Thyroid gland (tissue), 4 donors: ENCODE measurements at regions not wholly inside any gene's neighbourhood (a gene's known extent, or its start where the extent isn't known, plus 50 kb on each side); places are given as distances from the start of the nearest gene placed in this dataset.

Experiments used
- DNase-seq, 2 donors: peaks; one replicate each; pipeline ENCODE4 v3.0.0-alpha.2; 2019
- H3K27ac ChIP-seq, 3 donors: fragments of 200-600 bp; sonication (generic); 1 replicate in 2 of 3; 2 replicates in 1 of 3; pipeline ENCODE4 v1.5.1; 2016 to 2019; ENCODE audit warnings: mild to moderate bottlenecking in 1 of 3, moderate library complexity in 1 of 3
- H3K27me3 ChIP-seq: fragments of 200-600 bp; sonication (generic); one replicate; pipeline ENCODE4 v1.5.1; 2019
- H3K36me3 ChIP-seq, 2 donors: fragments of 200-600 bp; sonication (generic); one replicate each; pipeline ENCODE4 v1.5.1; 2016 to 2019
- H3K4me1 ChIP-seq, 2 donors: fragments of 200-600 bp; sonication (generic); one replicate each; pipeline ENCODE4 v1.5.1; 2017 to 2019
- H3K4me3 ChIP-seq, 3 donors: fragments of 200-600 bp; sonication (generic); replicated peaks in 1 of 3; 1 replicate in 2 of 3; 2 replicates in 1 of 3; pipeline ENCODE4 v1.5.1; 2016; ENCODE audit warnings: mild to moderate bottlenecking in 1 of 3
- H3K9me3 ChIP-seq: fragments of 200-600 bp; sonication (generic); one replicate; pipeline ENCODE4 v1.5.1; 2017
- POLR2A ChIP-seq, 2 donors: fragments of 450-650 bp; IDR thresholded peaks; one replicate each; pipeline ENCODE4 v1.6.1; 2017; ENCODE audit warnings: antibody characterized with exemption in 2 of 2, mild to moderate bottlenecking in 2 of 2, moderate library complexity in 1 of 2
- WGBS, 2 donors: methylation state at CpG; one replicate each; pipeline ENCODE4 v1.1.5; 2017; 5-methylcytosine and 5-hydroxymethylcytosine counted together
- intact Hi-C: fragments of 100-400 bp; cut with DNase I; formaldehyde crosslinking; loops from one replicate; pipeline ENCODE4 v1.15.1; 2023
- TF ChIP-seq, protein P1 (sequence below), 6 experiments: fragments of 200-600 bp in 3 of 6; fragments of 450-650 bp in 3 of 6; sonication (generic) in 3 of 6; IDR thresholded peaks; one replicate each; pipeline ENCODE4 v1.5.1; 2016 to 2019; ENCODE audit warnings: antibody characterized with exemption in 6 of 6, mild to moderate bottlenecking in 2 of 6, inconsistent platforms in 1 of 6, moderate library complexity in 1 of 6

DNA sequence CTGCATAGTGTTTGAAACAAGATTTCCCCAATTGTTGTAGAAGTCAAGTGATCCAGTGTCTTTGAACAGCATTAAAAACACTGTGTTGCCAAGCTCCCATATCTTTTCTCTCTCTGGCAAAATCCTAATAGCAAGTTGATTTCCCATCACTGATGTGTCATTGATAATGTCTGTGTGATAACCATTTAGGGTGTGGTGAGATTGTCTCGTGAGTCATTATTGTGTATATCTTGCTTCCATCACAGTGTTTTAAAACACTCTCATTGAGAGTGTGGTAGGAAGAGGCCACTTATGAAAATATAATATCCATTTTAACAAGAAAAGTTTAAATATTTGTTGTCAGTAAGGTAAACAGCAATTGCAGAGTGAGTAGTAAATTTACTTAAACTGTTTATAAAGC, 74.7 kb downstream of the PRORP start:
- intact Hi-C loops = no loop called here
- WGBS, 2 donors = 54 to 79% methylated on average over 1 of the region's 1 CpG

DNA sequence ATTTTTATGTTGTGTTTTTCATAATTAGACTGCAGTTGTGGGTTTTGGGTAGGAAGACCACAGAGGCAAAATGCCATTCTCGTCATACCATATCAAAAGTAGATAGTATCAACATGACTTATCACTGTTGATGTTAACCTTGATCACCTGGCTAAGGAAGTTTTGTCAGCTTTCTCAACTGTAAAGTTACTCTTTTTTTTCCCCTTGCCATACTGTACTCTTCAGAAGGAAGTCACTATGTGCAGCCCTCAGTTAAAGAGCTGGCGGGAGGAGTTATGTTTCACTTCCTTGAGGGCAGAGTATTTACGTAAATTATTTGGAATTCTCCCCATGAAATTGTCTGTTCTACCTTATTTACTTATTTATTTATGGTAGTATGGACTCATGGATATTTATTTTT, 78.7 kb downstream of the PRORP start:
- Histone ChIP-seq H3K27me3 (no peaks in the 10 kb centered on the region), H3K36me3 (no peaks in the 10 kb centered on the region), H3K27ac (no peak overlapping the region), H3K9me3 (no peaks in the 10 kb centered on the region), H3K4me1 (peaks cover 16 to 22% of the 10 kb centered on the region in 2 donors), H3K4me3 (no peak overlapping the region)
- TF ChIP-seq, protein P1, sequence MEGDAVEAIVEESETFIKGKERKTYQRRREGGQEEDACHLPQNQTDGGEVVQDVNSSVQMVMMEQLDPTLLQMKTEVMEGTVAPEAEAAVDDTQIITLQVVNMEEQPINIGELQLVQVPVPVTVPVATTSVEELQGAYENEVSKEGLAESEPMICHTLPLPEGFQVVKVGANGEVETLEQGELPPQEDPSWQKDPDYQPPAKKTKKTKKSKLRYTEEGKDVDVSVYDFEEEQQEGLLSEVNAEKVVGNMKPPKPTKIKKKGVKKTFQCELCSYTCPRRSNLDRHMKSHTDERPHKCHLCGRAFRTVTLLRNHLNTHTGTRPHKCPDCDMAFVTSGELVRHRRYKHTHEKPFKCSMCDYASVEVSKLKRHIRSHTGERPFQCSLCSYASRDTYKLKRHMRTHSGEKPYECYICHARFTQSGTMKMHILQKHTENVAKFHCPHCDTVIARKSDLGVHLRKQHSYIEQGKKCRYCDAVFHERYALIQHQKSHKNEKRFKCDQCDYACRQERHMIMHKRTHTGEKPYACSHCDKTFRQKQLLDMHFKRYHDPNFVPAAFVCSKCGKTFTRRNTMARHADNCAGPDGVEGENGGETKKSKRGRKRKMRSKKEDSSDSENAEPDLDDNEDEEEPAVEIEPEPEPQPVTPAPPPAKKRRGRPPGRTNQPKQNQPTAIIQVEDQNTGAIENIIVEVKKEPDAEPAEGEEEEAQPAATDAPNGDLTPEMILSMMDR (IDR thresholded peaks at IDR 0.05) = no peak
- no peak for TF ChIP-seq POLR2A (IDR thresholded peaks at IDR 0.05)
- intact Hi-C loops = no loop called here
- no peak for DNase-seq
- WGBS, 2 donors = 87 to 94% methylated on average over 3 of the region's 3 CpGs

More for the DNA sequence above, 74.7 kb downstream of the PRORP start:
- Histone ChIP-seq H3K27ac (no peak overlapping the region), H3K4me3 (no peak overlapping the region), H3K27me3 (no peaks in the 10 kb centered on the region), H3K36me3 (no peaks in the 10 kb centered on the region), H3K4me1 (peaks cover 0 to 14% of the 10 kb centered on the region in 2 donors), H3K9me3 (no peaks in the 10 kb centered on the region)
- TF ChIP-seq, protein P1 (IDR thresholded peaks at IDR 0.05) = no peak
- no peak for TF ChIP-seq POLR2A (IDR thresholded peaks at IDR 0.05)
- no peak for DNase-seq

DNA sequence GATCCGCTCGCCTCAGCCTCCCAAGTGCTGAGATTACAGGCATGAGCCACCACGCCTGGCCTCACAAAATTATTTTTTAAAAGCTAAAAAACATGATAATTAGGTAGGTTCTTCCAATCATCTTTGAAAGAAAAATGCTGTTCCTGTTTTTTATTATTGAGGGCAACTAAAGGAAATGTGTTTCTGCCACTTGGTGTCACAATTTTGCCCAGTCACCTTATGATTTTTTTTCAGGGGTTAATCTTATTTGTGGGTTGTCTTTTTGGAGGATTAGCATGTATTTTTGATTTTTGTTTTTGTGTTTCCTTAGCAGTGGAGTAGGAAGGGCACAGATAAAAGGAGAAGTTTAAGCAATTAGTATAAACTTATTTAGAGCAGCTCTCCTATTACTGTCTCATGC, 79.8 kb downstream of the PRORP start:
- H3K4me3 ChIP-seq = no peak overlapping the region
- H3K36me3 ChIP-seq = no peaks in the 10 kb centered on the region
- DNase-seq = no peak
- no peaks in the 10 kb centered on the region for H3K27me3 ChIP-seq
- H3K27ac ChIP-seq = no peak overlapping the region
- 98 to 100% methylated on average over 3 of the region's 3 CpGs for WGBS, 2 donors
- H3K9me3 ChIP-seq = no peaks in the 10 kb centered on the region
- intact Hi-C loops = no loop called here
- TF ChIP-seq, protein P1 (IDR thresholded peaks at IDR 0.05) = no peak
- no peak for TF ChIP-seq POLR2A (IDR thresholded peaks at IDR 0.05)
- peaks cover 13 to 16% of the 10 kb centered on the region in 2 donors for H3K4me1 ChIP-seq

DNA sequence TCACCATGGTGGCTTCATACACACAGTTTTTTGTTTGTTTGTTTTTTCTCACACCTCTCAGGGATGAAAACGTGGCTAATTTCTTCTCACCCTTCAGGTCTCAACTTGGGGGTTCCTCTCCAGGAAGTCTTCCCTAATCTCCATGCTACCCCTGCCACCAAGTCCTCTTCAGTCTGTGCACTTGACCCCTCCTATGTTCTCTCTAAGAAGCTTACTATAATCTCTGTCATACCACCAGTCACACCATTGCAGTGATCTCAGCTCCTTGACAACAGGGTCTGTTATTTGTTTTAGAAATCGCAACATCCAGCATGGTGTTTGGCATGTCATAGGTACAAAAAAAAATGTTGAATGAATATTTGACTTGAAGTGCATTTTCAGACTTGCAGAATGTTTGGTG, 83.4 kb downstream of the PRORP start:
- 85 to 87% methylated on average over 2 of the region's 2 CpGs for WGBS, 2 donors
- H3K9me3 ChIP-seq = no peaks in the 10 kb centered on the region
- H3K4me1 ChIP-seq = peaks cover 13 to 16% of the 10 kb centered on the region in 2 donors
- H3K36me3 ChIP-seq = no peaks in the 10 kb centered on the region
- intact Hi-C loops = no loop called here
- H3K27ac ChIP-seq = no peak overlapping the region
- TF ChIP-seq, protein P1 (IDR thresholded peaks at IDR 0.05) = no peak
- TF ChIP-seq POLR2A (IDR thresholded peaks at IDR 0.05) = no peak
- no peak overlapping the region for H3K4me3 ChIP-seq
- no peak for DNase-seq
- H3K27me3 ChIP-seq = no peaks in the 10 kb centered on the region

DNA sequence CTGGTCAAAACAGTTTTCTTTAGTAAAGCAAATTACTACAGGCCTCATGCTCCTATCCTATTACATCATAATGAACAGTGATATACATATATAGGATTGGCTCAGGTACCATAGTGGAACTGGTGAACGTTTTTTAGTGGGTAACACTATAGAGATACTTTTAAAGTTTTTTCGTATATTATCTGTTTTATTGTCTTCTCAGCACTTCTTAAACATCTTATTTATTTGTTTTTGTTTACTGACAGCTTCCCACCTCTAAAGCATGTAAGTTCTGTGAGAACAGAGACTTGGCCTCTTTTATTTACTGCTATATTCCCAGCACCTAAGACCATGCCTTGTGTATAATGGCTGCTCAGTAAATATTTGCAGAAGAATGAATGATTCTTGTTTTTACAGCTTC, 81.1 kb upstream of the PSMA6 start:
- 93% methylated on average over 2 of the region's 2 CpGs for WGBS, 2 donors
- Histone ChIP-seq H3K4me1 (peaks cover 0 to 15% of the 10 kb centered on the region in 2 donors), H3K4me3 (no peak overlapping the region), H3K9me3 (no peaks in the 10 kb centered on the region), H3K27me3 (no peaks in the 10 kb centered on the region), H3K27ac (no peak overlapping the region), H3K36me3 (no peaks in the 10 kb centered on the region)
- no peak for DNase-seq
- intact Hi-C loops = loop anchor here (5.0 kb wide), 1 partner anchor 201 kb away; no protein-coding TSS in a partner anchor
- TF ChIP-seq, protein P1 (IDR thresholded peaks at IDR 0.05) = no peak
- TF ChIP-seq POLR2A (IDR thresholded peaks at IDR 0.05) = no peak
